Activated B cell treated with CpG ODN at 0.5 μM for 24 hours (primary cell): ENCODE measurements at regions not wholly inside any gene's neighbourhood (a gene's known extent, or its start where the extent isn't known, plus 50 kb on each side); places are given as distances from the start of the nearest gene placed in this dataset.

Source experiments
- ATAC-seq: fragments of 200-7000 bp; cut with Tn5 transposase; one replicate; pipeline ENCODE4 v1.10.0; 2021; ENCODE audit warnings: low read depth, mild to moderate bottlenecking, moderate library complexity
- CTCF ChIA-PET: fragments of 350-600 bp; sonication (Branson Sonifier 250); formaldehyde crosslinking; loops from one replicate; lab custom pipeline; 2021; ENCODE audit warnings: antibody characterized with exemption; lab: Charles Lee
- POLR2A ChIA-PET: fragments of 350-600 bp; sonication (Branson Sonifier 250); formaldehyde crosslinking; loops from one replicate; lab custom pipeline; 2021; ENCODE audit warnings: antibody characterized with exemption; lab: Charles Lee
- DNase-seq: peaks from one replicate; pipeline ENCODE4 v3.0.0; 2022
- H3K27ac Mint-ChIP-seq: one replicate; pipeline ENCODE4 v1.8.0; 2020; ENCODE audit warnings: mixed read lengths
- H3K27me3 Mint-ChIP-seq: one replicate; pipeline ENCODE4 v1.8.0; 2021; ENCODE audit warnings: mixed read lengths
- H3K36me3 Mint-ChIP-seq: one replicate; pipeline ENCODE4 v1.8.0; 2021; ENCODE audit warnings: low read depth, mixed read lengths
- H3K4me1 Mint-ChIP-seq: one replicate; pipeline ENCODE4 v1.8.0; 2021; ENCODE audit warnings: mixed read lengths
- H3K4me3 Mint-ChIP-seq: one replicate; pipeline ENCODE4 v1.8.0; 2020; ENCODE audit warnings: mild to moderate bottlenecking, mixed read lengths
- H3K9me3 Mint-ChIP-seq: one replicate; pipeline ENCODE4 v1.8.0; 2020; ENCODE audit warnings: mixed read lengths
- intact Hi-C: fragments of 100-400 bp; cut with micrococcal nuclease; formaldehyde crosslinking; loops from one replicate; pipeline ENCODE4 v1.15.1; 2024
- TF ChIP-seq, protein P1 (sequence below): fragments of 200-600 bp; IDR thresholded peaks from one replicate; pipeline ENCODE4 v1.8.0; 2022; ENCODE audit warnings: antibody characterized with exemption, mild to moderate bottlenecking

DNA sequence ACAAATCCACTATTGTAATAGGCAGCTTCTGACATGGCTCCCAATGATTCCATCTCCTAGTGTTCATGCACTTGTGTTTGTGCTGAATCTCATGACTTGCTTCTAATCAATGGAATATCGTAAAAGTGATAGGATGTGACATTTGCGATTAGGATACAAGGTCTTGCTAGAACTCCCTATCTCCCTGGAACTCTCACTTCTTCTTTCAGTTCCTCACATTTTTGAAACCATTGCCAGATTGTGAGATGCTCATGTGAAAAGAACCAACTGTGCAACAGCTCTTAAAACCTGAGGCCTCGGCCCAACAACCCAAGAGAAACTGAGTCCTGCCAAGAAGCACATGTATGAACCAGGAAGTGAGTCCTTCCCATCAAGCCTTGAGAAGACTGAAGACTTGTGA, 226.9 kb upstream of the DTNA start:
- ChIA-PET POLR2A (no interaction called here), CTCF (no interaction called here)
- DNase-seq (no peak), ATAC-seq (no peak)
- Mint-ChIP-seq H3K4me3 (no peak overlapping the region), H3K27ac (no peak overlapping the region), H3K36me3 (no peaks in the 10 kb centered on the region), H3K27me3 (no peaks in the 10 kb centered on the region), H3K4me1 (no peaks in the 10 kb centered on the region), H3K9me3 (peaks cover 4% of the 10 kb centered on the region)
- TF ChIP-seq, protein P1, sequence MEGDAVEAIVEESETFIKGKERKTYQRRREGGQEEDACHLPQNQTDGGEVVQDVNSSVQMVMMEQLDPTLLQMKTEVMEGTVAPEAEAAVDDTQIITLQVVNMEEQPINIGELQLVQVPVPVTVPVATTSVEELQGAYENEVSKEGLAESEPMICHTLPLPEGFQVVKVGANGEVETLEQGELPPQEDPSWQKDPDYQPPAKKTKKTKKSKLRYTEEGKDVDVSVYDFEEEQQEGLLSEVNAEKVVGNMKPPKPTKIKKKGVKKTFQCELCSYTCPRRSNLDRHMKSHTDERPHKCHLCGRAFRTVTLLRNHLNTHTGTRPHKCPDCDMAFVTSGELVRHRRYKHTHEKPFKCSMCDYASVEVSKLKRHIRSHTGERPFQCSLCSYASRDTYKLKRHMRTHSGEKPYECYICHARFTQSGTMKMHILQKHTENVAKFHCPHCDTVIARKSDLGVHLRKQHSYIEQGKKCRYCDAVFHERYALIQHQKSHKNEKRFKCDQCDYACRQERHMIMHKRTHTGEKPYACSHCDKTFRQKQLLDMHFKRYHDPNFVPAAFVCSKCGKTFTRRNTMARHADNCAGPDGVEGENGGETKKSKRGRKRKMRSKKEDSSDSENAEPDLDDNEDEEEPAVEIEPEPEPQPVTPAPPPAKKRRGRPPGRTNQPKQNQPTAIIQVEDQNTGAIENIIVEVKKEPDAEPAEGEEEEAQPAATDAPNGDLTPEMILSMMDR: no peak
- intact Hi-C loops: no loop called here

DNA sequence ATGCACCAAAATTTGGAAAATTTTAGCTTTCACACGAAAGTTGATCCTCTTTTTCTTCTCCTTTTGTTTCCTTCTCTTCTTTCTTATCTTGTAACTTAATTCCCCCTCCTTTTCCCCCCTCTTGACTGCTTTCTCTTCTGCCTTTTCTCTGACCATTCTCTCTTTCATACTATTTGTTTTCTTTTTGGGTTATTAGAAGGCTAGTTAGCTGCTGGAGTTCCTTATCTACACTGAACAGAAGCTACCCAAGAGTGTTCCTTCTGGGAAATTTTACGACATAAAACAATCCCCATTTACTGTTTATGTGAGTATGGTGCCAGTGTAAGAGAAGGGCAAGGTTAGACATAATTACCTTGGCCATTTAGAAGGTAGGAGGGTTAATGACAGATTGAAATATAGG, 218.4 kb upstream of the DTNA start:
- no peak overlapping the region for H3K27ac Mint-ChIP-seq
- no peaks in the 10 kb centered on the region for H3K36me3 Mint-ChIP-seq
- ChIA-PET POLR2A (no interaction called here), CTCF (no interaction called here)
- ATAC-seq (no peak), DNase-seq (no peak)
- H3K4me3 Mint-ChIP-seq: no peak overlapping the region
- intact Hi-C loops: no loop called here
- no peaks in the 10 kb centered on the region for H3K9me3 Mint-ChIP-seq
- TF ChIP-seq, protein P1: no peak
- no peaks in the 10 kb centered on the region for H3K4me1 Mint-ChIP-seq
- H3K27me3 Mint-ChIP-seq: peaks cover 24% of the 10 kb centered on the region

DNA sequence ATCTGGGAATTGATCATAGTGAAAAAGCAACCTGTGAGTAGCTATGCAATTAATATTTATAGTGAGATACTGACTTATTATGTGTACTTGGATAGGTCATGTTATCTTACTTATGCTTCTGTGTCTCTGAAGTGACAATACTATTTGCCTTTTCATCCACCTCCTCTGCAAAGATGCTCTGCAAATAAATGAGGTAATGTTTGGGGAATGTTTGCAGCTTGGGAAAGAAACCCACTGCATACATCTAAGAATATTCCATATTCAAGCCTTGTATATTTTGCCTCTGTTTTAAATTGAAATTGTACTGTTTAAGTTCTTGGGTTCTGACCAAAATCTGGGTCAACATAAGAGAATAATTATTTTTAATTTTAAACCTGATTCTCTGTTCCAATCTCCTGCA, 217.4 kb upstream of the DTNA start:
- DNase-seq (no peak), ATAC-seq (no peak)
- CTCF ChIA-PET: no interaction called here
- POLR2A ChIA-PET: no interaction called here
- no peaks in the 10 kb centered on the region for H3K4me1 Mint-ChIP-seq
- H3K4me3 Mint-ChIP-seq: no peak overlapping the region
- intact Hi-C loops: no loop called here
- no peak overlapping the region for H3K27ac Mint-ChIP-seq
- TF ChIP-seq, protein P1: no peak
- no peaks in the 10 kb centered on the region for H3K36me3 Mint-ChIP-seq
- peaks cover 24% of the 10 kb centered on the region for H3K27me3 Mint-ChIP-seq
- H3K9me3 Mint-ChIP-seq: no peaks in the 10 kb centered on the region

DNA sequence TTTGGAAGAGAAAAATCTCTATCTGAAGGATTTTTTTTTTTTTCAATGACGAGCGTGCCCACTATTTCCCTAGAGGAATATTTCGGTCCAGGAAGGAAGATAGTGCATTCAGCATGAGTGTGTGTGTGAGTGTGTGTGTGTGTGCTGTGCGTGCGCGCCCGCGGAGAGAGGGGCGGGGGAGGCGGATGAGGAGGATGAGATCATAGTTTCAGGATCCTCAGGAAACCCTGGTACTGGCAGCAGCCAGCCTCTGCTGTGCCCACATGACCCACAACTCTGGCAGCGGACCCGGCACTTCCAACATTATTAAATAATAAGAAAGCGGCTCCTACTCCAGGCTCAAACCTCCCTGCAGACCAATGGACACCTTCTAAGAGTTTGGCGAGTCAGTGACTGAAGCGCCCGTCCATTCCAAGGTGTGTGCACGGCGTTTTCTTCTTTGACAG, 217.0 kb upstream of the DTNA start:
- ATAC-seq (no peak), DNase-seq (no peak)
- Mint-ChIP-seq H3K4me1 (no peaks in the 10 kb centered on the region), H3K4me3 (no peak overlapping the region), H3K9me3 (no peaks in the 10 kb centered on the region), H3K36me3 (no peaks in the 10 kb centered on the region), H3K27ac (no peak overlapping the region), H3K27me3 (peaks cover 24% of the 10 kb centered on the region)
- intact Hi-C loops: no loop called here
- TF ChIP-seq, protein P1: no peak
- ChIA-PET POLR2A (no interaction called here), CTCF (no interaction called here)

DNA sequence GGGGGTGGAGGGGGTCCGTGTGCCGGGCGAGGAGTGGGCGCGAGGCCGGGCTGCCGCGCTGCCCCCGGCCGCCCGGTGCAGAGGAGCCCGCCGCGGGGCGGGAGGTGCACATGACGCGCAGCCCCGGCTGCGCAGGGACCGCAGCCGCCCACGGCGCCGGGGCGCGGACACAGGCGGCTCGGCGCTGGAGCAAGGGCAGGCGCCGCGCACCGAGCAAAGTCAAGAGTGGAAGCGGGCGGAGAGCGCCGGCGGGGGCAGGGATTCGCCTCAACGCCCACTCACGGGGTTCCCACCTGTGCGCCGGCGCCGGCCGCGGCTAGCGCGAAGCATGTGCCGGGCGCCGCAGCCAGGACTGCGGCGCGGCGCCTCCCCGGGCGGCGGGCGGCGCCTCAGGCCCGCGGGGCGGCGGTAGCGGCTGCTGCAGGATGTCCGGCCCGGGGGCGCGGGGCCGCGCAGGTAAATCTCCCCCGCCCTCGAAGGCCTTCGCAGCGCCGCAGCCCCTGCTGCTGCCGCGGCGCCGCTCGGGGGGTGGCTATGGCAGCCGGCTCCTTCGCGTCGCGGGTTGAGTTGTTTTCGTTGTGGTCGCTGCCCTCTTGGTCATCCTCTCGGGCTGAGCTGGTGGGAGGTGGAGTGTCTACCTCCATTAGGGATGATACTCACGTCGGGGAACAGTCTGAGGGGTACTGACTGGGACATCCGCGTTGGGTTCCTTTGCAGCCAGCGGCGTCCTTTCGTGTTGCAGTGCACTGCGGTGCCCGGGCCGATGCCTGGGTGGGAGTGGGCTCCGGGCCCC, 216.3 kb upstream of the DTNA start:
- DNase-seq (no peak), ATAC-seq (no peak)
- TF ChIP-seq, protein P1: no peak
- intact Hi-C loops: no loop called here
- no peaks in the 10 kb centered on the region for H3K4me1 Mint-ChIP-seq
- no peaks in the 10 kb centered on the region for H3K36me3 Mint-ChIP-seq
- POLR2A ChIA-PET: no interaction called here
- CTCF ChIA-PET: no interaction called here
- H3K9me3 Mint-ChIP-seq: no peaks in the 10 kb centered on the region
- H3K4me3 Mint-ChIP-seq: no peak overlapping the region
- H3K27me3 Mint-ChIP-seq: peaks cover 24% of the 10 kb centered on the region
- no peak overlapping the region for H3K27ac Mint-ChIP-seq
